ENCODE measurements at regions not wholly inside any gene's neighbourhood (a gene's known extent, or its start where the extent isn't known, plus 50 kb on each side); places are given as distances from the start of the nearest gene placed in this dataset.

GRCh38 chr2:16523711-16524110 is 141.9 kb downstream of the CYRIA start:
- in situ Hi-C loops (cut with HindIII; ENCODE audit: low pct_ligation_motif_present, low sequenced_read_pairs) = no loop called here
- H3K27ac ChIP-seq = no peak overlapping the region
- H3K4me3 ChIP-seq (ENCODE audit: low read depth, low read length) = no peak overlapping the region
- TF ChIP-seq, protein P1, sequence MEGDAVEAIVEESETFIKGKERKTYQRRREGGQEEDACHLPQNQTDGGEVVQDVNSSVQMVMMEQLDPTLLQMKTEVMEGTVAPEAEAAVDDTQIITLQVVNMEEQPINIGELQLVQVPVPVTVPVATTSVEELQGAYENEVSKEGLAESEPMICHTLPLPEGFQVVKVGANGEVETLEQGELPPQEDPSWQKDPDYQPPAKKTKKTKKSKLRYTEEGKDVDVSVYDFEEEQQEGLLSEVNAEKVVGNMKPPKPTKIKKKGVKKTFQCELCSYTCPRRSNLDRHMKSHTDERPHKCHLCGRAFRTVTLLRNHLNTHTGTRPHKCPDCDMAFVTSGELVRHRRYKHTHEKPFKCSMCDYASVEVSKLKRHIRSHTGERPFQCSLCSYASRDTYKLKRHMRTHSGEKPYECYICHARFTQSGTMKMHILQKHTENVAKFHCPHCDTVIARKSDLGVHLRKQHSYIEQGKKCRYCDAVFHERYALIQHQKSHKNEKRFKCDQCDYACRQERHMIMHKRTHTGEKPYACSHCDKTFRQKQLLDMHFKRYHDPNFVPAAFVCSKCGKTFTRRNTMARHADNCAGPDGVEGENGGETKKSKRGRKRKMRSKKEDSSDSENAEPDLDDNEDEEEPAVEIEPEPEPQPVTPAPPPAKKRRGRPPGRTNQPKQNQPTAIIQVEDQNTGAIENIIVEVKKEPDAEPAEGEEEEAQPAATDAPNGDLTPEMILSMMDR (IDR thresholded peaks at IDR 0.05; ENCODE audit: low read depth, low read length, missing control alignments) = no peak
- no peaks in the 10 kb centered on the region for H3K36me3 ChIP-seq (replicated peaks)
- no peak for DNase-seq
- no peaks in the 10 kb centered on the region for H3K27me3 ChIP-seq (replicated peaks)

DNA sequence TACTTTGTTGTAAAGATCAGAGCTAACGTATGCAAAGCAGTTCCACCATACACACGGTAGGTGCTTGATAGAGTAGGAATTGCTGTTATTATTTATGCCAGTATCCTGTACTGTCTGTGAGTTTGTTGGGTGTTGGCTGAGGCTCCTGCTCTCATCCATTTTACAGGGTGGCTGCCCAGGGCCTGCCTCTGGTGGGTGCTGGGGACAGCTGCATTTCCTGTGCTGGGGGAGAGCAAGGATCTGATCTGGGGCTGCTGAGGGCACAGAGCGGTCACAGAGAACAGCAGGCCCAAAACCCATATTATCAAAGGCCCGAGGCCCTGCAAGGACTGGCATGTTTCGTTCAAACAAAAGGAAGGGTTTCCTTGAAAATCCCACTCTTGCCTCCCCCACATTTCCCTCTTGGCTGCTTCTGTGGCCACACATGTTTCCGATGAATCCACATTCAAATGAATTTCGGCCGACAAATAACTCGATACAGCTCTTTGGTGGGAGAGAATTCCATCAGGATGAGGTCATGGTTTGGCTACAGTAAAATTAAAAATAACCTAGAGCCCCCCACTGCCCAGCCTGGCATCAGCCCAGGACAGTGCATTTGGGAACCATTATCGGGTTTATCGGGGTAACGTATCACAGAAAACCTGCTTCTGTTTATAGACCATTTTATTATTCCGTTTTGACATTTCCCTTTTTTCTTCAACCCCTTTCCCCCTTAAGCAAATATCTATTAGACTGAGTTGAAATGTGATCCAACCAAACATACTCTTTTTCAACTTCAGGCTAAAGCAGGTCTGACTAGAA is 143.4 kb downstream of the CYRIA start:
- DNase-seq = peak; percentile 32
- H3K27ac ChIP-seq = no peak overlapping the region
- H3K27me3 ChIP-seq (replicated peaks) = no peaks in the 10 kb centered on the region
- no peak overlapping the region for H3K4me3 ChIP-seq (ENCODE audit: low read depth, low read length)
- TF ChIP-seq, protein P1 (IDR thresholded peaks at IDR 0.05; ENCODE audit: low read depth, low read length, missing control alignments) = no peak
- no peaks in the 10 kb centered on the region for H3K36me3 ChIP-seq (replicated peaks)
- in situ Hi-C loops (cut with HindIII; ENCODE audit: low pct_ligation_motif_present, low sequenced_read_pairs) = no loop called here

- no peak overlapping the region for H3K4me3 ChIP-seq (ENCODE audit: low read depth, low read length)
- in situ Hi-C loops (cut with HindIII; ENCODE audit: low pct_ligation_motif_present, low sequenced_read_pairs) = no loop called here
- H3K27me3 ChIP-seq (replicated peaks) = no peaks in the 10 kb centered on the region
- no peak for DNase-seq
- TF ChIP-seq, protein P1 (IDR thresholded peaks at IDR 0.05; ENCODE audit: low read depth, low read length, missing control alignments) = no peak
- H3K27ac ChIP-seq = no peak overlapping the region
- no peaks in the 10 kb centered on the region for H3K36me3 ChIP-seq (replicated peaks)
These were observed 144.7 kb downstream of the CYRIA start for GRCh38 chr2:16520891-16521290.

GRCh38 chr2:16515696-16516095 is 149.9 kb downstream of the CYRIA start:
- TF ChIP-seq, protein P1 (IDR thresholded peaks at IDR 0.05; ENCODE audit: low read depth, low read length, missing control alignments) = no peak
- H3K27ac ChIP-seq = no peak overlapping the region
- in situ Hi-C loops (cut with HindIII; ENCODE audit: low pct_ligation_motif_present, low sequenced_read_pairs) = no loop called here
- DNase-seq = no peak
- H3K4me3 ChIP-seq (ENCODE audit: low read depth, low read length) = no peak overlapping the region
- H3K27me3 ChIP-seq (replicated peaks) = no peaks in the 10 kb centered on the region
- no peaks in the 10 kb centered on the region for H3K36me3 ChIP-seq (replicated peaks)

DNA sequence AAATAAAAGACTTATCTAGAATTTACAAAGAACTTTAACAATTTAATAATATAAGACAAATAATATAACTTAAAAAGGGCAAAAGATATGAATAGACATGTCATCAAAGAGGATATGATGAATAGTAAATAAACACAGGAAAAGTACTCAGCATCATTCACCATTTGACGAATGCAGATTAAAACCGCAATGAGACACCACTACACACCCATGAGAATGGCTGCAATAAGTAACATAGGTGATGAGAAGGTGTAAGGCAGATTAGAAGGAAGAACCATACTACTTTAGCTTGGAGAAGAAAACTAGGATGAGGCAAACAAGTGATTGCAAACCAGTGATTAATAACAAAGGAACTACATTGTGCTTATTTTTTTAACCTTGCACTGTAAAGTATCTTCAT is 152.0 kb downstream of the CYRIA start:
- DNase-seq = no peak
- no peak overlapping the region for H3K27ac ChIP-seq
- TF ChIP-seq, protein P1 (IDR thresholded peaks at IDR 0.05; ENCODE audit: low read depth, low read length, missing control alignments) = no peak
- H3K36me3 ChIP-seq (replicated peaks) = no peaks in the 10 kb centered on the region
- in situ Hi-C loops (cut with HindIII; ENCODE audit: low pct_ligation_motif_present, low sequenced_read_pairs) = no loop called here
- peaks cover 11% of the 10 kb centered on the region for H3K27me3 ChIP-seq (replicated peaks)
- H3K4me3 ChIP-seq (ENCODE audit: low read depth, low read length) = no peak overlapping the region

- no peak overlapping the region for H3K27ac ChIP-seq
- in situ Hi-C loops (cut with HindIII; ENCODE audit: low pct_ligation_motif_present, low sequenced_read_pairs) = no loop called here
- TF ChIP-seq, protein P1 (IDR thresholded peaks at IDR 0.05; ENCODE audit: low read depth, low read length, missing control alignments) = no peak
- no peaks in the 10 kb centered on the region for H3K36me3 ChIP-seq (replicated peaks)
- H3K4me3 ChIP-seq (ENCODE audit: low read depth, low read length) = no peak overlapping the region
- peaks cover 28% of the 10 kb centered on the region for H3K27me3 ChIP-seq (replicated peaks)
- no peak for DNase-seq
These were observed 154.6 kb downstream of the CYRIA start for GRCh38 chr2:16511041-16511440.

Measured in brain microvascular endothelial cell (primary cell).